Activated naive CD4-positive, alpha-beta T cell treated with anti-CD3 and anti-CD28 coated beads for 36 hours (primary cell): ENCODE measurements at regions not wholly inside any gene's neighbourhood (a gene's known extent, or its start where the extent isn't known, plus 50 kb on each side); places are given as distances from the start of the nearest gene placed in this dataset.
"Not testable (repeated sequence)": the region's sequence is repeated elsewhere in the genome, so short reads cannot be mapped to it uniquely, and the experiment has no call there.

Experiments
- CTCF ChIA-PET: fragments of 350-600 bp; sonication (Branson Sonifier 250); formaldehyde crosslinking; loops from one replicate; lab custom pipeline; 2021; ENCODE audit warnings: antibody characterized with exemption; lab: Charles Lee
- DNase-seq: peaks from one replicate; pipeline ENCODE4 v3.0.0-alpha.2; 2020
- H3K27ac Mint-ChIP-seq: one replicate; pipeline ENCODE4 v1.8.0; 2021; ENCODE audit warnings: mild to moderate bottlenecking, mixed read lengths
- H3K27me3 Mint-ChIP-seq: one replicate; pipeline ENCODE4 v1.8.0; 2021; ENCODE audit warnings: low read depth, mixed read lengths
- H3K36me3 Mint-ChIP-seq: one replicate; pipeline ENCODE4 v1.8.0; 2021; ENCODE audit warnings: low read depth, mixed read lengths
- H3K4me1 Mint-ChIP-seq: one replicate; pipeline ENCODE4 v1.8.0; 2021; ENCODE audit warnings: low read depth, mixed read lengths
- H3K4me3 Mint-ChIP-seq: one replicate; pipeline ENCODE4 v1.8.0; 2021; ENCODE audit warnings: mild to moderate bottlenecking, moderate library complexity, mixed read lengths
- H3K9me3 Mint-ChIP-seq: one replicate; pipeline ENCODE4 v1.8.0; 2021; ENCODE audit warnings: mixed read lengths
- intact Hi-C: fragments of 100-400 bp; cut with micrococcal nuclease; formaldehyde crosslinking; loops from one replicate; pipeline ENCODE4 v1.15.1; 2023

- DNase-seq = no peak
- no peak overlapping the region for H3K27ac Mint-ChIP-seq
- CTCF ChIA-PET = no interaction called here
- no peak overlapping the region for H3K4me3 Mint-ChIP-seq
- H3K36me3 Mint-ChIP-seq = no peaks in the 10 kb centered on the region
- no peaks in the 10 kb centered on the region for H3K4me1 Mint-ChIP-seq
- peaks cover 2% of the 10 kb centered on the region for H3K9me3 Mint-ChIP-seq
- H3K27me3 Mint-ChIP-seq = no peaks in the 10 kb centered on the region
- intact Hi-C loops = no loop called here
Measured at GRCh38 chrX:115957862-115958490, 212.6 kb upstream of the AGTR2 start.

GRCh38 chrX:115958687-115959359 is 211.7 kb upstream of the AGTR2 start:
- CTCF ChIA-PET = no interaction called here
- intact Hi-C loops = no loop called here
- no peaks in the 10 kb centered on the region for H3K36me3 Mint-ChIP-seq

GRCh38 chrX:115960440-115961084 is 210.0 kb upstream of the AGTR2 start:
- Mint-ChIP-seq H3K4me3 (no peak overlapping the region), H3K9me3 (peaks cover 3% of the 10 kb centered on the region), H3K27me3 (no peaks in the 10 kb centered on the region), H3K36me3 (no peaks in the 10 kb centered on the region), H3K4me1 (no peaks in the 10 kb centered on the region), H3K27ac (no peak overlapping the region)
- DNase-seq = no peak
- intact Hi-C loops = no loop called here
- CTCF ChIA-PET = no interaction called here

More at GRCh38 chrX:115958687-115959359, 211.7 kb upstream of the AGTR2 start:
- H3K27me3 Mint-ChIP-seq = no peaks in the 10 kb centered on the region
- H3K9me3 Mint-ChIP-seq = peaks cover 2% of the 10 kb centered on the region
- no peak overlapping the region for H3K27ac Mint-ChIP-seq
- no peaks in the 10 kb centered on the region for H3K4me1 Mint-ChIP-seq
- DNase-seq = no peak
- H3K4me3 Mint-ChIP-seq = no peak overlapping the region

- intact Hi-C loops = no loop called here
- no peaks in the 10 kb centered on the region for H3K4me1 Mint-ChIP-seq
- peaks cover 3% of the 10 kb centered on the region for H3K9me3 Mint-ChIP-seq
- H3K27me3 Mint-ChIP-seq = peaks cover 3% of the 10 kb centered on the region
- no peak overlapping the region for H3K4me3 Mint-ChIP-seq
- no peaks in the 10 kb centered on the region for H3K36me3 Mint-ChIP-seq
- CTCF ChIA-PET = no interaction called here
- DNase-seq = no peak
- H3K27ac Mint-ChIP-seq = no peak overlapping the region
Measured at GRCh38 chrX:115966920-115967319, 203.6 kb upstream of the AGTR2 start.

GRCh38 chrX:115968436-115969252 is 201.9 kb upstream of the AGTR2 start:
- Mint-ChIP-seq H3K27me3 (peaks cover 3% of the 10 kb centered on the region), H3K4me3 (no peak overlapping the region), H3K9me3 (peaks cover 1% of the 10 kb centered on the region), H3K4me1 (no peaks in the 10 kb centered on the region), H3K36me3 (no peaks in the 10 kb centered on the region), H3K27ac (no peak overlapping the region)
- CTCF ChIA-PET = no interaction called here
- intact Hi-C loops = no loop called here
- DNase-seq = no peak

- intact Hi-C loops = no loop called here
- Mint-ChIP-seq H3K27ac (no peak overlapping the region), H3K4me3 (no peak overlapping the region), H3K4me1 (no peaks in the 10 kb centered on the region), H3K9me3 (peaks cover 4% of the 10 kb centered on the region), H3K36me3 (no peaks in the 10 kb centered on the region), H3K27me3 (peaks cover 3% of the 10 kb centered on the region)
- CTCF ChIA-PET = no interaction called here
- no peak for DNase-seq
Measured at GRCh38 chrX:115970718-115971117, 199.8 kb upstream of the AGTR2 start.

GRCh38 chrX:115972717-115973116 is 197.8 kb upstream of the AGTR2 start:
- CTCF ChIA-PET = no interaction called here
- Mint-ChIP-seq H3K27ac (no peak overlapping the region), H3K4me3 (no peak overlapping the region), H3K27me3 (peaks cover 1% of the 10 kb centered on the region), H3K4me1 (no peaks in the 10 kb centered on the region), H3K36me3 (no peaks in the 10 kb centered on the region), H3K9me3 (peaks cover 6% of the 10 kb centered on the region)
- intact Hi-C loops = no loop called here
- no peak for DNase-seq

- Mint-ChIP-seq H3K4me3 (no peak overlapping the region), H3K4me1 (no peaks in the 10 kb centered on the region), H3K9me3 (peaks cover 6% of the 10 kb centered on the region), H3K27me3 (no peaks in the 10 kb centered on the region), H3K36me3 (no peaks in the 10 kb centered on the region), H3K27ac (no peak overlapping the region)
- DNase-seq = no peak
- CTCF ChIA-PET = no interaction called here
- intact Hi-C loops = no loop called here
Measured at GRCh38 chrX:115978068-115978467, 192.5 kb upstream of the AGTR2 start.

GRCh38 chrX:115983148-115983547 is 187.4 kb upstream of the AGTR2 start:
- H3K27me3 Mint-ChIP-seq, H3K36me3 Mint-ChIP-seq, H3K9me3 Mint-ChIP-seq, CTCF ChIA-PET, intact Hi-C loops, H3K4me3 Mint-ChIP-seq, H3K4me1 Mint-ChIP-seq, DNase-seq, H3K27ac Mint-ChIP-seq: not testable (repeated sequence)

GRCh38 chrX:115987464-115987863 is 183.1 kb upstream of the AGTR2 start:
- H3K4me1 Mint-ChIP-seq, H3K36me3 Mint-ChIP-seq, CTCF ChIA-PET, DNase-seq, H3K27ac Mint-ChIP-seq, intact Hi-C loops, H3K9me3 Mint-ChIP-seq, H3K27me3 Mint-ChIP-seq, H3K4me3 Mint-ChIP-seq: not testable (repeated sequence)

GRCh38 chrX:115988825-115989224 is 181.7 kb upstream of the AGTR2 start:
- no peaks in the 10 kb centered on the region for H3K27me3 Mint-ChIP-seq
- no peaks in the 10 kb centered on the region for H3K36me3 Mint-ChIP-seq
- H3K27ac Mint-ChIP-seq = no peak overlapping the region
- intact Hi-C loops = no loop called here
- H3K9me3 Mint-ChIP-seq = peaks cover 4% of the 10 kb centered on the region
- H3K4me1 Mint-ChIP-seq = no peaks in the 10 kb centered on the region
- no peak for DNase-seq
- CTCF ChIA-PET = interaction anchor here (0.6 kb wide), 1 partner anchor 51 kb away, joined by 3 read pairs; no protein-coding TSS in a partner anchor
- no peak overlapping the region for H3K4me3 Mint-ChIP-seq

GRCh38 chrX:115989686-115990085 is 180.9 kb upstream of the AGTR2 start:
- H3K4me1 Mint-ChIP-seq = no peaks in the 10 kb centered on the region
- intact Hi-C loops = no loop called here
- no peak overlapping the region for H3K27ac Mint-ChIP-seq
- no peaks in the 10 kb centered on the region for H3K27me3 Mint-ChIP-seq
- DNase-seq = no peak
- H3K36me3 Mint-ChIP-seq = no peaks in the 10 kb centered on the region
- CTCF ChIA-PET = no interaction called here
- peaks cover 2% of the 10 kb centered on the region for H3K9me3 Mint-ChIP-seq
- H3K4me3 Mint-ChIP-seq = no peak overlapping the region
